Stimulated activated naive CD8-positive, alpha-beta T cell treated with anti-CD3 and anti-CD28 coated beads, Interleukin-15, amount 100 ng/mL, for 72 hours (primary cell): ENCODE measurements at regions not wholly inside any gene's neighbourhood (a gene's known extent, or its start where the extent isn't known, plus 50 kb on each side); places are given as distances from the start of the nearest gene placed in this dataset.

ENCODE experiments used
- ATAC-seq: fragments of 150-1000 bp; cut with Tn5 transposase; 2 replicates; pipeline ENCODE4 v1.10.0; 2021; ENCODE audit warnings: mild to moderate bottlenecking, moderate library complexity
- DNase-seq, 2 donors: peaks; one replicate each; pipeline ENCODE4 v3.0.0; 2021 to 2022
- H3K27ac Mint-ChIP-seq, 2 donors: one replicate each; pipeline ENCODE4 v1.8.0; 2022; ENCODE audit warnings: mild to moderate bottlenecking in 2 of 2, mixed read lengths in 2 of 2, moderate library complexity in 2 of 2
- H3K27me3 Mint-ChIP-seq: one replicate; pipeline ENCODE4 v1.8.0; 2022; ENCODE audit warnings: mixed read lengths
- H3K4me1 Mint-ChIP-seq: one replicate; pipeline ENCODE4 v1.8.0; 2022; ENCODE audit warnings: mild to moderate bottlenecking, mixed read lengths
- H3K4me3 Mint-ChIP-seq, 2 donors: one replicate each; pipeline ENCODE4 v1.8.0; 2022; ENCODE audit warnings: mild to moderate bottlenecking in 2 of 2, mixed read lengths in 2 of 2, moderate library complexity in 1 of 2
- H3K9me3 Mint-ChIP-seq, 2 donors: one replicate each; pipeline ENCODE4 v1.8.0; 2022; ENCODE audit warnings: mixed read lengths in 2 of 2

DNA sequence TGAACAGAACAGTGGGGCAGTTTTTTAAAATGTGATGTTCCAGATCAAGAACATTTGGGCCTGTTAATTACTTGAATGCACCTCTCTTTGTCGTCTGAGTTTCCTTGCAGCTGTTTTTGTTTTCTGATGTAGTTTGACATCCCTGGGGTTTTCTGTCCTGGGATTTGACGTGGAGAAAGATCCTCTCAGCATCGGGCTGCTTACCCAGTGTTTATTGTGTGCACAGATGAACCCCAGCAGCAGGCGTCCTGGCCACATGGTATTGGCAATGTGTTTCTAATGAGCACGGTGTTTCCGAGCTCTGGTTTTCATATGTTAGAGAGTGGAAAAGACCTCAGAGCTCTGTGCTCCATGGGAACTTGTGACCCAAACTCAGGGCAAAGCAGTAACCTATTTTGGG is 191.1 kb upstream of the IRX3 start:
- Mint-ChIP-seq H3K27ac (no peak overlapping the region), H3K9me3 (peaks cover 0 to 21% of the 10 kb centered on the region in 2 donors), H3K4me1 (no peaks in the 10 kb centered on the region), H3K4me3 (no peak overlapping the region), H3K27me3 (no peaks in the 10 kb centered on the region)
- DNase-seq (no peak), ATAC-seq (no peak)

DNA sequence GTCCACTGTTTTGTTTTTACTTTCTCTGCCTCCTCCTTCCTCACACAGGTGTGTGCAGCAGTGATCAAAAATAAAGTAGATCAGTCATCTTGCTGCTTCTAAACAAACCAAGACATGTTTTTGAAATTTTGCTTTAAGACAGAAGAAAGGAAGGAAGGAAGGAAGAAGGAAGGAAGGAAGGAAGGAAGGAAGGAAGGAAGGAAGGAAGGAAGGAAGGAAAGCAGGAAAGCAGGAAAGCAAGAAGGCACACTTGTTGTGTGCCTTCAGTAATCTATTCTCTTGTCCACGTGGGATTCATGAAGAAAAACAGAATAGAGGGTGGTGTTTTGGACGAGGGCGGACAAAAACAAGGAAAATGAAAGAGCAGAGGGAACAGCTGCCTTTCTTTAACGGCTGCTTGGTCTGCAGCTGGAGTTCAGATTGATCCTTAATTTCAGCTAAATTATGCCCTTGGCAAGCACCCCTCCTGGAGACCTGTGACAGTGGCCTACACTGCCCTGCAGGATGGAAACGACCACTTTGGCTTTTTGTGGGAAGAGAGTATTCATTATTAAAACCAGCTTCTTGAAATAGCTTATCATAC is 188.5 kb upstream of the IRX3 start:
- DNase-seq (no peak), ATAC-seq (no peak)
- Mint-ChIP-seq H3K4me3 (no peak overlapping the region), H3K27me3 (no peaks in the 10 kb centered on the region), H3K9me3 (peaks cover 0 to 21% of the 10 kb centered on the region in 2 donors), H3K4me1 (no peaks in the 10 kb centered on the region), H3K27ac (no peak overlapping the region)

DNA sequence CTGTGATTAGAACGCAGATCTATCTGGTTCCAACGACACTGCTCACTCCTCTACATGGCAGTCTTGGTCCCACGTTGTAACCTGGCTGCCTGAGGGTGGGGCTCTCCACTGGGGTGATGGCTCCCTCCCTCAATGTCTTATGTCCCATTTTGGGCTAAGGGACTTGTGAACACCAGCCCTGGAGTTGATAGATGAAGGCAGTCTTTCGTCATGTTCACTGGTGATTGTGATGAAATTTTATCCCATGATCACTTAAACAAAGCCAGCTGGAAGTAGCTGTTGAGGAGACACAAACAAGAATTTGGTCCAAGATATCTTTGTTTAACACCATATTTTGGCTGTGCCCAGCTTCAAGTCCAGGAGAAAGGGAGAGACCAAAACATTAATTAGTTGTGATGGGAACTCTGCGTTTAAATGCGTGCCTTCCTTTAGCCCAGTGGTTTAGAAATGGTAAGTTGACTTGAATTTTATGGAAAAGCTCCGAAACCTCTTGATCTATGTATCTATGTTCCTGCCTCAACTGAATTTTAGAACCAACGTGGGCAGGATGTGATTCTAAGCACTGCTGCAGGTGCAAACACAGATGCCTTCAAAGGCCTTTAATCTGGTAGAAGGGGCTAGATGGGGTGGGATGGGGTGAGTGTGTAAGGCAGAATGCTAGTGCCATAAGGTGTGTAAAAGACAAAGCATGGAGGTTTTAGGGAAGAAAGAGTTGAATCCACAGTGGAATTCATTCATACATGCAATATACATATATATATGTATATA is 186.8 kb upstream of the IRX3 start:
- Mint-ChIP-seq H3K4me1 (no peaks in the 10 kb centered on the region), H3K27ac (no peak overlapping the region), H3K27me3 (no peaks in the 10 kb centered on the region), H3K4me3 (no peak overlapping the region), H3K9me3 (peaks cover 0 to 12% of the 10 kb centered on the region in 2 donors)
- ATAC-seq (no peak), DNase-seq (no peak)

- H3K4me3 Mint-ChIP-seq: no peak overlapping the region
- ATAC-seq: no peak
- no peak overlapping the region for H3K27ac Mint-ChIP-seq
- DNase-seq: no peak
- peaks cover 15 to 16% of the 10 kb centered on the region in 2 donors for H3K9me3 Mint-ChIP-seq
- H3K27me3 Mint-ChIP-seq: no peaks in the 10 kb centered on the region
- no peaks in the 10 kb centered on the region for H3K4me1 Mint-ChIP-seq
Observed at GRCh38 chr16:54467398-54467797, 180.8 kb upstream of the IRX3 start.

GRCh38 chr16:54466233-54466632 is 179.6 kb upstream of the IRX3 start:
- Mint-ChIP-seq H3K27me3 (no peaks in the 10 kb centered on the region), H3K4me1 (no peaks in the 10 kb centered on the region), H3K27ac (no peak overlapping the region), H3K9me3 (peaks cover 15 to 16% of the 10 kb centered on the region in 2 donors), H3K4me3 (no peak overlapping the region)
- DNase-seq: no peak
- no peak for ATAC-seq

DNA sequence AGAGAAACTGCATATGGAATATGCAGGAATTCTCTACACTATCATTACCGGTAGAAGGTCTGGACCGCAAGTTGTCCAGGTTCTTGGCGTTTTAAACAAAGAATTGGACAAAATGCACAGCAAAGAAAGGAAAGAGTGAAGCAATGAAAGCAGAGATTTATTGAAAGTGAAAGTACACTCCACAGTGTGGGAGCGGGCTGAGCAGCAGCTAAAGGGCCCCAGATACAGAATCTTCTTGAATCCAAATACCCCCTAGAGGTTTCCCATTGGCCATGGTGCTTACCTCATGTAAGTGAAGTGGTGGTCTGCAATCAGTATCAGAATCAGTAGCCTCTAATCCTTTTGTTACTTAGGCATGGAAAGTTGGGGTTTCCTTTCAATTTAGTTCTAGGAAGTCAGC is 178.5 kb upstream of the IRX3 start:
- no peaks in the 10 kb centered on the region for H3K27me3 Mint-ChIP-seq
- ATAC-seq: no peak
- H3K27ac Mint-ChIP-seq: no peak overlapping the region

GRCh38 chr16:54462771-54463170 is 176.2 kb upstream of the IRX3 start:
- Mint-ChIP-seq H3K9me3 (peaks cover 15 to 16% of the 10 kb centered on the region in 2 donors), H3K4me3 (no peak overlapping the region), H3K27ac (no peak overlapping the region), H3K4me1 (no peaks in the 10 kb centered on the region), H3K27me3 (no peaks in the 10 kb centered on the region)
- DNase-seq (no peak), ATAC-seq (no peak)

More for the DNA sequence above, 178.5 kb upstream of the IRX3 start:
- Mint-ChIP-seq H3K9me3 (peaks cover 15 to 16% of the 10 kb centered on the region in 2 donors), H3K4me1 (no peaks in the 10 kb centered on the region), H3K4me3 (no peak overlapping the region)
- no peak for DNase-seq

GRCh38 chr16:54462151-54462651 is 175.6 kb upstream of the IRX3 start:
- H3K27ac Mint-ChIP-seq: no peak overlapping the region
- ATAC-seq (no peak), DNase-seq (no peak)
- H3K9me3 Mint-ChIP-seq: peaks cover 15 to 16% of the 10 kb centered on the region in 2 donors
- no peaks in the 10 kb centered on the region for H3K4me1 Mint-ChIP-seq
- H3K27me3 Mint-ChIP-seq: no peaks in the 10 kb centered on the region
- H3K4me3 Mint-ChIP-seq: no peak overlapping the region

GRCh38 chr16:54460263-54460860 is 173.8 kb upstream of the IRX3 start:
- peaks cover 15 to 16% of the 10 kb centered on the region in 2 donors for H3K9me3 Mint-ChIP-seq
- H3K27ac Mint-ChIP-seq: no peak overlapping the region
- DNase-seq: no peak
- H3K4me3 Mint-ChIP-seq: no peak overlapping the region
- H3K4me1 Mint-ChIP-seq: no peaks in the 10 kb centered on the region
- H3K27me3 Mint-ChIP-seq: peaks cover 2% of the 10 kb centered on the region
- no peak for ATAC-seq

DNA sequence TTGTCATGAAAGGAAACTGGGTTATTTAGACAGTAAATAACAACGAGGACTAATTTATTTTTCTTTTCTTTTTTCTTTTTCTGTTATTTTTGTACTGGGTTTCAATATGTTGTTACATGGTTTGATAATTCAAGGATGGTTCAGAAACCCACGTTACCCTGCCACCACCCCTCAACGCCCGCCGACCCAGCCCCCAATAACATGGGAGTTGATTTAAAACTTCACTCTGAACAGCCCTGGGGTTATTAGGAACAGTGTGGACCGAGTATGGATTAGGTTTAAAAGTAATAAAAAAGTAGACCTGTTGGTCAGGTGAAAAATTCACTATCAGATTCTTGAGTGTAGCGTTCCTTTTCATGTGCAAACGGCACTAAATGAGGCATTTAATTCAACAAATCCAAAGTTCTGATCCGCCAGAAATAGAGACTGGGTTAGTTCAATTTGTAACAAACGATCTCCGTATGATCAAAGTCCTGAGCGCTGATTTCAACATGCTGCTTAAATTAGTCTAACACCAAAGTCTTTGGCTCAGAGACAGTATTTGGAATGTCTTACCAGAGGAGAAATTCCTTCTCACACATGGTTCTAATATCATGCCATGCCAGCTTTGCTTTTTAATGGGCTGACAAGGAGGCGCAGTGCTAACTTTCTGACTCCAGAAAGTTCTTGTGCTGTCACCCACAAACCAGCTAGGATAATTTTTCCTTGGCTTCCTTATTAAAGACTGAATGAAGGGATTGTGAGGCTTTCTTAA is 173.1 kb upstream of the IRX3 start:
- Mint-ChIP-seq H3K4me1 (no peaks in the 10 kb centered on the region), H3K9me3 (peaks cover 14 to 16% of the 10 kb centered on the region in 2 donors), H3K27me3 (peaks cover 7% of the 10 kb centered on the region), H3K27ac (no peak overlapping the region), H3K4me3 (no peak overlapping the region)
- no peak for ATAC-seq
- DNase-seq: no peak

GRCh38 chr16:54458923-54459322 is 172.3 kb upstream of the IRX3 start:
- Mint-ChIP-seq H3K4me3 (no peak overlapping the region), H3K27ac (no peak overlapping the region), H3K4me1 (peaks cover 4% of the 10 kb centered on the region), H3K27me3 (peaks cover 11% of the 10 kb centered on the region), H3K9me3 (peaks cover 6 to 9% of the 10 kb centered on the region in 2 donors)
- ATAC-seq: no peak
- DNase-seq: no peak

DNA sequence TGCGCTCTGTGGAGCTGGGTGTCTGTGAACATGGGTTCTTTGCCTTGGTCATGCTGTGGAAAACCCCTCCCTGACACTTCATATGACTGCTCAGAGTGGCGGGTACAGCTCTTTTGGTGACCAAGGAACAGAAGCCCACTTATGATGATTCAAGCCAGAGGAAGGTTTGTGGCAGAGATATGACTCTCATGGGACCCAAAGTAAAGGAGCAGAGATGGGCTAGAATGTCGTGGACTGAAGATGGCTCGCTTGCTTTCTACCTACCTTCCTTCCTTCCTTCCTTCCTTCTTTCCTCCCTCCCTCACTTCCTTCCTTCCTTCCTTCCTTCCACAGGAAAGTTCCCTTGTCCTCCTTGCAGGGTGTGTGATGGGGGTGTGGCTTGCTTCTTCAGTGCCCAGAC is 169.7 kb upstream of the IRX3 start:
- no peak for ATAC-seq
- Mint-ChIP-seq H3K4me3 (no peak overlapping the region), H3K9me3 (no peaks in the 10 kb centered on the region), H3K27me3 (peaks cover 21% of the 10 kb centered on the region), H3K27ac (no peak overlapping the region), H3K4me1 (peaks cover 5% of the 10 kb centered on the region)
- DNase-seq: no peak

GRCh38 chr16:54455030-54455725 is 168.6 kb upstream of the IRX3 start:
- H3K27ac Mint-ChIP-seq: no peak overlapping the region
- H3K9me3 Mint-ChIP-seq: no peaks in the 10 kb centered on the region
- no peak overlapping the region for H3K4me3 Mint-ChIP-seq
- no peak for DNase-seq
- peaks cover 28% of the 10 kb centered on the region for H3K27me3 Mint-ChIP-seq
- H3K4me1 Mint-ChIP-seq: peaks cover 5% of the 10 kb centered on the region
- no peak for ATAC-seq

DNA sequence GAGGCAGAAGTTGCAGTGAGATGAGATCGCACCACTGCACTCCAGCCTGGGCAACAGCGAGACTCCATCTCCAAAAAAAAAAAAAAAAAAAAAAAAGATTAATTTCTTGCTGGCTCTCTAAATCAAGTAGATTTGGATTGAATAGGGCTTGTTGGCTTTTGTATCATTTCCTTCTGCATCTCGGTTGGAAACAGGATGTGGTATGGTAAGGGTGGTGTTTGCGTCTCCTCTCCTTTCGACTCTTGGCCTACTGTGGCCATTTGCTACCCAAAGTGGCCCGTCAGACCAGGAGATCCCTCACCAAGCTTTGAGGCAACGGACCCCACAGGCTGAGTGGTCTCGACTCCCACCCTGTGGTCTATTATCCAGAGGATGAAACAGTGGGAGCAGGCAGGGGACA is 168.0 kb upstream of the IRX3 start:
- H3K27me3 Mint-ChIP-seq: peaks cover 32% of the 10 kb centered on the region
- DNase-seq (no peak), ATAC-seq (no peak)
- H3K9me3 Mint-ChIP-seq: no peaks in the 10 kb centered on the region
- peak overlapping the region in 1 of 2 donors; percentile 59 for H3K27ac Mint-ChIP-seq
- peaks cover 5% of the 10 kb centered on the region for H3K4me1 Mint-ChIP-seq
- no peak overlapping the region for H3K4me3 Mint-ChIP-seq

DNA sequence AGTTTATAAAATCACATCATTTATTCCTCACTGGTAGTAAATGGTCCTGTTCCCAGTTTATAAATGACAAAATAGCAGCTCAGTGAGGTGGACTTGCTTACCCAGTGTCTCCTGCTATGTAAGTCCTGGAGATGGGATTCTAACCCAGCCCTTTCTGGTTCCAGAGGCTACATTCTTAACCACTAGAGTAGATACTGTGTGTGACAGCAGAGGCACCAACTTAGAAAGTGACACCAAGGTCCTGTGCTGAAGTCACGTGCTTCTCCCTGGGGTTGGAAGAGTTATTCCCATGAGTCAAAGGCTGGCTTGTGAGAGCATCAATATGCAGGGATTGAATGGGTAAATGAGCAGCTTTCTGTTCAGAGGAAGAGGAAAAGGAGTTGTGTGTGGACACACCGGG is 167.3 kb upstream of the IRX3 start:
- H3K9me3 Mint-ChIP-seq: no peaks in the 10 kb centered on the region
- peaks cover 5% of the 10 kb centered on the region for H3K4me1 Mint-ChIP-seq
- H3K4me3 Mint-ChIP-seq: no peak overlapping the region
- ATAC-seq (no peak), DNase-seq (no peak)
- H3K27ac Mint-ChIP-seq: no peak overlapping the region
- peaks cover 38% of the 10 kb centered on the region for H3K27me3 Mint-ChIP-seq
